GM18502 (cell line): ENCODE measurements at regions not wholly inside any gene's neighbourhood (a gene's known extent, or its start where the extent isn't known, plus 50 kb on each side); places are given as distances from the start of the nearest gene placed in this dataset.
A peak's percentile ranks its signal among the peaks of the same experiment; 100 is the strongest.
"Not testable (repeated sequence)": the region's sequence is repeated elsewhere in the genome, so short reads cannot be mapped to it uniquely, and the experiment has no call there.

Experiments
- ATAC-seq: cut with Tn5 transposase; IDR thresholded peaks from one replicate; pipeline ENCODE4 v1.9.1; 2021; ENCODE audit warnings: mild to moderate bottlenecking; ENCODE audit not compliant: unreplicated experiment, poor library complexity

DNA sequence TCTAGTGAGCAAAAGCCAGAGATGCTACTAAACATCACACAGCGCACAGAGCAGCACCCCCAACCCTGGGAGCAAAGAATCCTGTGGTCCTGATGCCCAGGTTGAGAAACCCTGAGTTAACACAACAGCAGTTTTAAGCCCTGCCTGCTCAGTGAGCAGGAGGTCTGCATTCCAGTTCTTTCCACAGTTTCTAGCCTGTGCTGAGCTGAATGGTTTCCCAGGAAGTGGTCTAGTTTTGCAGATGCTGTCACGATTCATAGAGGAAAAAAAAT, 171.1 kb upstream of the PROK2 start:
- ATAC-seq = no peak

DNA sequence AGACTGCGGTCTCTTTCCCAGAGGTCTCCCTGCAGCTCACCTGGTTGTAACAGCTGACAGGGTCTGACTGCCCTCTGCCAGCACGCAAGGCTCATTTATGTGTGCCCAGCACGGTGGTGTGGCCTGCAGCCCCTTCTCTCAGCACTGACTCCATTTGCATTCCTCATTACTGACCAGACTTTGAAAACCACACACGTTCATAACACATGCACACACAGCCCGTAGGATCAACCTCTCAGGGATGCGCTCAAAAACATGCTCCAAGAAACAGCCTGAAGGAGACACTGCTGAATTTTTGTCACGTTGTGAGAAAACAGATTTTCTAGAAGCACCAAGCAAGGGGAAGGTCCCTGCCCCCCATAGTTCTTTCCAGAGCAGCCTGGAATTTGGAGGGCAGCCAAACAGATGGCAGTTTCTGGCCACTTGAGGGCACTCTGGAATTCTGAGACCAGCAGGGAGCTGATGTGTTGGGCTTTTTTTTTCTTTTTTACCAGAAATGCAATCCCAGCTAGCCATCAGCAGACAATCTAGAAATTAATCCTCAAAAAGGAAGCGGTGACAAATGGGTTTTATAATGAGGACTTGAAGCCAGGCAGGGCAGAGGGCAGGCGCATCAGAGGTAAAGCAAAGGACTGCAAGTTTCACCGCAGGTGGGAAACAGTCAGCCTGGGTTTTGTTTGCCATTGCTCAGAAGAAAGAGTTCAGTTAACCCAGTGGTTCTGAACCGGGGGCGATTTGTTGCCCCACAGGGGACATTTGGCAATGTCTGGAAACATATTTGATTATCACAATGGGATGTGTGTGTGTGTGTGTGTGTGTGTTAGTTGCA, 170.5 kb upstream of the PROK2 start:
- ATAC-seq = no peak

DNA sequence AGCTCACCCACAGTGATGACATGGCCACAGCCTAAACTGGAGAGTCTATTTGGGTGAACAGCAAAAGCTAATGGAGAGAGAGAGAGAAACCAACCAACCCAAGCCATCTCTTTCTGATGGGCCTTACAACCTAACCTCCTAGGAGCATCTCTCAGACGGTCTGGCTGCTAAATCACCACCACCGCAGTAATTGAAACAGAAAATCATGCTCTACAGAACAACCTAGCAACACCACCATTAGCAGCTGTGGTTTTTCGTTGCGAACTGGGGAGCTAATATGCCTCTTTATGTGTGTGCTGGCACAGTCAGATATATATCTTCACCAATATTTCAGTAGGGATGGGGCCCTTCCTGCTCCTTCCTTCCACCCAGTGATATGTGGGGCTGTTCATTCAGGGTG, 166.9 kb upstream of the PROK2 start:
- ATAC-seq = no peak

DNA sequence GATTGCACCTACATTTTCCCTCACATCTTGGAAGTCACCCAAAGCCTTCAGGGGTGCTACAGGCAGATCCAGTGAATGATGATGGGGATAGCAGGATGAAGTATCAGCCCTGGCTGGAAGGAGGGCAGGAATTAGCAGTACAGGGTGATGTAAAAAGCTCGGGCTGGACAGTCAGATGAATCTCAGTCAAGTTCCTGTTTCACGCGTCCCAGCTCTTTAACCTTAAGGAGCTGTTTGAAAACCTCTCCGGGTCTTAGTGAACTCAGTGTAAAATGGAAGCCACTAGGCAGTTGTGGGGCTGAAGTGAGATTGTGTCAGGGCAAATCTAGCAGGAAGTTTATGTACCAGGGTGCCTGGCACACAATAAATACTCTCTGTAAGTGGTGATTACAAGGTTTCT, 166.4 kb upstream of the PROK2 start:
- no peak for ATAC-seq

DNA sequence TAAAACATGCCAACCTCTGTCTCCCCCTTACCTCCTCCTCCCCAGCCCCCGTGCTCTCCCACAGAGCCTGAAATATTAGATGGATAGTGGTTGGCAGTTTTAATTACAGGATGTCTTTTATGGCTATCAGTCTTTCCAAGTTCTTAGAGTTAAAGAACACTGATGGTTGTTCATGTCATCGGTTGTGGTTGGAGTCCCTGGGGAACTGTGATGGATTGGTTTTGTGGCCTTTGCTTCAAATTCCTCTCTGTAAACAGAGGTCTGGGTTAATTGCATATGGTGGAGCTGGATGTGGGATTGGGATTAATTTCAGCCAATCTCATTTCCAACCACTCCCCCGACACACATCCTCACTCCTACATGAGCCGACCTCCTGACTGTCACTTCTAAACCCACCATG, 164.5 kb upstream of the PROK2 start:
- no peak for ATAC-seq

DNA sequence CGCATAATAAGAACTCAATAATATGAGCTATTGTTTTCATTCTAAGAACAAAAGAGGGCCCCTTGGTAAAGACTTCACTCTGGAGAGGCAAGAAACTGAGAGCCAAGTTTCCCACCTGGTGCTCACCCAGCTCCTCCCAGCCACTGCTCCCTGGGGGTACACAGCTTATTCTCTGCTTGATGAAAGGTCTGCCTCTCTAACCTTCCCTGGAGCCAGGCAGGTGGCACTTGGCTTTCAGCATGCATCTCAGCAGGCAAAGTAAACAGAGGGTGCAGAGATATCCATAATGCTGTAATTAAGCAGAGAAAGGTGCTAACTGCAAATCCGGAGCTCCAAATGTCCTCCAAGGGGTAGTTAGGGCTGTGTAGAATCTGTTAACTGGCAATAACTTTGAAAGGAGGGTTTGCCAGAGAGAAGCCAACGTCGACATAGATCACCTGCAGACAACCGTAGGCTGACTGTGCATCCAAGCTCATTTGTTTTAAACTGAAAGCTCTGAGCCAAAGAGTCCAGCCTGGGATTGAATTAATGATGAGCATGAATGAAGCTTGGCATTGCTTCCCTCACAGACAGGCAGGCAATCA, 159.6 kb upstream of the PROK2 start:
- ATAC-seq = no peak

DNA sequence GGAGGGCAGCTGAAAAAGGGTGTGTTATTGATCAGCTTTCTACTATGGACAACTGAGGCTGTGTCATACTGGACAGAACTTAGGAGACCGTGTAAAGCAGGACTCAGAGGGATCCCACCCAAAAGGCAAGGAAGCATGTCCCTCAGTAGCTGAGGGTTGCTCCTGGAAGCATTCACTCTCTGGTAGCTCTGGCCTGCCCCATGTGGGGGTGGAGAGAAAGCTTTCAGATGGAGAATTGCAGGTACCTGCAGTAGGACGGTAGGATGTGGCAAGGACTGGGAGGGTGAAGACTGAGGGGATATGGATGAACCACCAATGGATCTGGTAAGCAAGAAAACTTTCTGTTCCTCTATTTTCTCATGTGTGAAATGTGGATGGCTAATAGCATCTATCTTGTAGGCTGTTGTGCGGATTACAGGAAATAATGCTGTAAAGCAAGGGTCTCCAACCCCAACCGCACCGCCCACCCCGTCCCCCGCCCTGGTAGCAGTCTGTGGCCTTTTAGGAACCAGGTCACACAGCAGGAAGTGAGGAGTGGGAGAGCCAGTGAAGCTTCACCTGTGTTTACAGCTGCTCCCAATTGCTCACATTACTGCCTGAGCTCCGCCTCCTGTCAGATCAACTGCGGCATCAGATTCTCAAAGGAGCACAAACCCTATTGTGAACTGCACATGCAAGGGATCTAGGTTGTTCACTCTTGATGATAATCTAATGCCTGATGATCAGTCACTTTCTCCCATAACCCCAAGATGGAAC, 157.7 kb upstream of the PROK2 start:
- no peak for ATAC-seq

DNA sequence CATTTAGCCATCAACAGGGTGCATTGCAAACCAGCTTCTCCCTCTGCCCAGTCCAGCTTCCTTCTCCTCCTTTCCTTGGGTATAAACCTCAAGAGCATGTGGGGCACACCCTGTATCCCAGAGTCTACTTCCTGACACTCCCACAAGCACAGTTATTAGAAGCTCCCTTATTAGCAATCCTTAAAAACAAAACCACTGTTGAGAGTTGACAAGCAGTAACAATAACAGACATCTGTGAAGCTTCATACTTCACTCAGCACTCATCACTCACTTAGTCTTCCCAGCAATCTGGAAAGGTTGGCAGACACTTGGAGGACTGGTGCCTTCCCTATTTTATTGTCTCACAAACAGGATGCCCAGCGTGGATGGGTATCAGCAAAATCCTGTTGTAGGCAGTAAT, 155.5 kb upstream of the PROK2 start:
- no peak for ATAC-seq

DNA sequence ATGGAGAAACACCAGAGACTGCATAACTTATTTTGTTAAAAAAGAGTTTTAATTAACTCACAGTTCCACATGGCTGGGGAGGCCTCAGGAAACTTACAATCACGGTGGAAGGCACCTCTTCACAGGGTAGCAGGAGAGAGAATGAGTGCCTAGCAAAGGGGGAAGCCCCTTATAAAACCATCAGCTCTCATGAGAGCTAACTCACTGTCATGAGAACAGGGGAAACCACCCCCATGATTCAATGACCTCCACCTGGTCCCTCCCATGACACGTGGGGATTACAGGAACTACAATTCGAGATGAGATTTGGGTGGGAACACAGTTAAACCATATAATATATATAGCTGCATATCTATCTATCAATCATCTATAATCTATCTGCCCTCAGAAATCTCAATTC, 153.1 kb upstream of the PROK2 start:
- ATAC-seq = not testable (repeated sequence)

DNA sequence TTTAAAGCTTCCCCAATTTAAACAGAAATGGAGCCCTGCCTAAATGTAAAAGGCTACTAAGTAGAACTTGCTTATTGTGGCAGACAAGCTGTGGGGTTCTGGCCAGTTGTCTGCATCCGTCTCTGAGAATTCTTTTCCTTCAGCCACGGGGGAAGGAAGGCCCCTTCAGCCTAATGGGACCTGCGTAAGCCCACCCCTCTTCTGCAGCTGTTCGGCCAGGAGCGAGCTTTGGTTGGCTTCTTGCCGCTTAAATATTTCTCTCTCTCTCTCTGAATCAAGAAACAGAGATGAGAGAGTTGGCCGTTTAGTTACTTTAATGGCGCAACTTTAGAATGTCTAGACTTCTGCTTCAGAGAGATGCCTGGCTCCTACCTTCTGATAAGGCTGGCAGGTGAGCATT, 151.7 kb upstream of the PROK2 start:
- ATAC-seq = no peak

DNA sequence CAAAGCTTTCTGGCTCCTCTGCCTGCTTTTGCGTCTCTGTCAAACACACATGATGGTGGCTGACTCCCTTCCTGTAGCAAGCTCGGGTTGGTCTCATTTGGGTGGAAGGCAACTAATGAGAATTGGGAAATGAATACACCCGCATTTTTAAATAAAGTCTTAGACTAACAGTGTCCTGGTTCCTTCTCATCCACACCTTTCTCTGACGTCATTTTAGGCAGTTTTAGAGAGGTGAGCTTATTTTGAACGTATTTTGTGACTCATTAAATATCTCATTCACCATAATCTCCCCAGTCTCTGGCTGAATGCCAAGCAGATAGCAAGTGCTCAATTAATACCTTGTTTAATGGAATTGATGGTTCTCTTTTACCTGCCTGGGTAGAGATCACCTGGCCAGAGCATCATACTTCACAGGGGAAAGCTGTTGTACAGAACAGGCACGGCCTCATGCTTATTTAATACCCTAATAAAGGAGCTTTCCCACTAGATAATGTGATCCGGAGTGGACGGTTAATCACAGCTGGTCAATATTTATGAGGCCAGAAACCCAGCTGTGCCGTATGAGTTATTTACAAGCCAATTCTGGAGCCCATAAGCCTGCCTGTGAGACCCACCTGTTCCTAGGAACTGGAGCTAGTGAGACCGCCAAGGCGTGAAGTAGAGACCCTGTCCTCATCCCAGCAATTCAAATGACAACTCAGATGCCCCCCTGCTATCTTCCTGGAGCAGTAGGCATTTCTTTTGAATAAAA, 149.7 kb upstream of the PROK2 start:
- ATAC-seq = no peak

DNA sequence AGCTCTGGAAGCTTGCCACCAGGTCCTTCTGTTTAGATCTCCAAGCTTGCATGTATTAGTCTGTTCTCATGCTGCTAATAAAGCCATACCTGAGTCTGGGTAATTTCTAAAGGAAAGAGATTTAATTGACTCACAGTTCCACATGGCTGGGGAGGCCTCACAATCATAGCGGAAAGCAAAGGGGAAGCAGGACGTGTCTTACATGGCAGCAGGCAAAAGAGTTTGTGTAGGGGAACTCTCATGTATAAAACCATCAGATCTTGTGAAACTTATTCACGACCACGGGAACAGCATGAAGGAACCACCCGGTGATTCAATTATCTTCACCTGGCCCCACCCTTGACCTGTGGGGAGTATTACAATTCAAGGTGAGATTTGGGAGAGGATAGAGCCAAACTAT, 147.0 kb upstream of the PROK2 start:
- ATAC-seq = no peak

DNA sequence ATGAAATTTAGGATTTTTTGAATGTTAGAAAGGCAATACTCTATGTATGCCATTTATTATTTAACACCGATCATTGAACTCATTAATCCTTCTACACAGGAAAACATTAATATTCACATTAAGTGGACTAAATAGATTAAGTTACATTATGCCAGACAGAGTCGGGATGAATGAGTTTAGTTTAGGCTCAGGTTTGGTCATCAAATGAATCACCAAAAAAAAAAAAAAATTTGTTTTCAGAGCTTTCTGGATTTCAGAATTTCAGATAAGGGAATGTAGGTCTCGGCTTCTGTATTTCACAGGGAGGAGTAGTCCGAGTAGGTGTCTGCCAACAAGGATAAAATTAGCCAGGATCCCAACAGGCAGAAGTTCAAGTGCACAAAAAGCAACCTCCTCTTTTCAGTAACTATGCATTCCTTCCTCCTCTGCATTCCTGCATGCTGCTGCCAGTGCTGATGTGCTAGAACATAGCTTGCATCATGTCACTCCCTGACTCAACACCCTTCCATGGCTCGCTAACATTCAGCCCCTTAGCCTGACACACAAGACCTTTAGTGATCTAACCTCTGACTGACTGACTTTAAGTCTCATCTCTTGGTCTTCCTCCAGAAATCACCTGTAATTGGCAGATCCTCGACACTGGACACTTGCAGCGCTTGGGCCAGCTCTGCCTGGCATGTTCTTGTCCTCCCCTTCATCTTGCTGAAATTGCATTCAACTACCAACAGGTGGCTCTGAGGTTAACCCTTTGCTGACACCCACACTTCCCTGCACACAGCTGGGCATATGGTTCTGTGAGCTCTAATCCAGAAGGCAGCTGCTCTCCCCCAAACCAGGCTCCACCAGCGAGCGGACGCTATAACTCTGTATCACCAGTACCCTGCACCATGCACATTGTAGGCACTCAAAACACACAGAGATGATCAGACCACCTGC, 145.4 kb upstream of the PROK2 start:
- ATAC-seq = peak; percentile 50

DNA sequence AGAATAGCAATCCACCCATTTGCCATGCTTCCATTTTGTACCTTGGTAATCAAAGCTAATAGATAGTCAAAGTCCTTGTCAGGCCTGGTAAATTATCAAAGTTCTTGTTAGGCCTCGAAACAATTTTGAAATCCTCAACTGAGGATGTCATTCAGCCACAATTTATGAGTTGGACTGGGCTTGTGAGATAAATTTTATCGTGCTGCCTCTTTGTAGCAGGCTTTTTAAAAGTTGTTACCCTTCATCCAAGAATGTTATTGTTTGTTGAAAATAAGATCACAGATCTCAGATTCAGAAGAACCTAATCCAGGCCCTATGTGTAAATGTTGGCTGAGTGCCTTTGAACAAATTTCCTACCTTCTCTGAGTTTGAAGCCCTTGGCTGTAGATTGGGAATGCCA, 143.3 kb upstream of the PROK2 start:
- no peak for ATAC-seq

DNA sequence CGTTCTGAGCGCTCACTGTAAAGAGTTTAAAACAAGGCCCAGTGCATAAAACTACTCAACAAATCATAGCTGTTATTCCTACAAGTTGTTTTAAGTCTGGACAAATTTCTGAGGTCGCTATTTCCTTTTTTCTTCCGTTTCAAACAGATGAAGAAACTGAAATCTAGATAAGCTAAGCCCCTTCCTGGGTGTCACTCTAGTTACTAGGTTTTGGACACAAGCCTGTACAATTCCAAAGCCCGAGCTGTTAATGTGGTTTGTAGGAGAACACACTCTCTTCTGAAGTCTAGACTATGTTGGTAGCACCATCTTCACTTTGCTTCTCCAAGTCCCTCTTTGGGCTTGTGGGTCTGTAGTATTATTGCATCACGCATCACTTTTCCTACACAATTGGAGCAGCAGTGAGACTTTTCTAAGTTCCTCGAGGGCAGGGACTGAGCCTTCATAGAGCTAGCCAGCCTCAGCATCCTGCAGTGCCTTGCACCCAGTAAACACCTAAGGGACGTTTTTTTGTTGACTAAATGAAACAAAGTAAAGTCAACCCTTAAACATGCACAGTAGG, 142.6 kb upstream of the PROK2 start:
- ATAC-seq = no peak

DNA sequence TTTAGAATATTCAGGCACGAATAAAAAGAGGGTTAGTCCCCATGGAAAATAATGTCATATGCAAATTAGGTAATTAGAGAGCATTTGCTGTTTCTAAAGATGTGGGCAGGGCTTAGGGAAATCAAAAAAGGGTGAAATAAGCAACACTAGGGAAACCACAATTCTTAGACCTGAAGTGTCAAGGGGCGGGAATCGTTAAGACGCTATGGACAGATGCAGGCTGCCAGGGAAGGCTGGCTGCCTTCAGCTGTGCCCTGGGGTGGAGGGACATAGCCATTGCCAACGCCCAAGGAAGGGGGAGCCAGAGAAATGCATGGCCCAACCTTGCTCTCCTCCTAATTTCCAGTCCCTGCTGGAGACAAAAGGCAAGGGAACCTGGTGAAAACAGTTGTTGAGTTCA, 141.7 kb upstream of the PROK2 start:
- peak; percentile 2 for ATAC-seq

DNA sequence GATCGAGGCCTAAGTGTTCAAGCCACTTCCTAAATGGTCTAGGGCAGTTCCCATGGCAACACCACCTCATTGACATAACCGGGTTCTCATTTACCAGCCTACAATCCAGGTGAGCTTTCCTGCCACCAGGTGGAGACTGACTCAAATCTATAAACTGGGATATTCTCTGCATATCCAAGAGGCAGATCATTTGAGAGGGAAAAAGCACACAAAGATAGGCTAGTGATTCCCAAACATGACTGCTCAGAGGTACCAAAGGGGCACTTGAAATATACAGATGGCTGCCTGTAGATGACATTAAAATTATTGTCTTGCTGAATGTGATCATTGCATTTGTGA, 141.3 kb upstream of the PROK2 start:
- peak; percentile 53 for ATAC-seq

DNA sequence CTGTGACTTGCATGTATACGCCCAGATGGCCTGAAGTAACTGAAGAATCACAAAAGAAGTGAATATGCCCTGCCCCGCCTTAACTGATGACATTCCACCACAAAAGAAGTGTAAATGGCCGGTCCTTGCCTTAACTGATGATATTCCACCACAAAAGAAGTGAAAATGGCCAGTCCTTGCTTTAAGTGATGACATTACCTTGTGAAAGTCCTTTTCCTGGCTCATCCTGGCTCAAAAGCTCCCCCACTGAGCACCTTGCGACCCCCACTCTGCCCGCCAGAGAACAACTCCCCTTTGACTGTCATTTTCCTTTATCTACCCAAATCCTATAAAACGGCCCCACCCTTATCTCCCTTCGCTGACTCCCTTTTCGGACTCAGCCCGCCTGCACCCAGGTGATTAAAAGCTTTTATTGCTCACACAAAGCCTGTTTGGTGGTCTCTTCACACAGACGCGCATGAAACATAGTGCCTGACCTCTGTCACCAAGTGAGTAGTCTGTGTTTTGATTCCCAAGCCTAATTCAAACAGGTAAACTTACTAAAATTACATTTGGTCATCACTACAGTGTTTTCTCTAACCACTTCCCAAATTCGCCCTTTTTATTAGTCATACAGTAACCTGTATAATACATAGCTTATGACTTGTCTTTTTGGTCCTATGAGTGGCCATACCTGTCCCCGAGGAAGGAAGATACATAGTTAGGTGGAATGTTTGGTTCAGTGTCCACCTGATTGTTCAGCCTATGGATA, 140.7 kb upstream of the PROK2 start:
- peak; percentile 68 for ATAC-seq

DNA sequence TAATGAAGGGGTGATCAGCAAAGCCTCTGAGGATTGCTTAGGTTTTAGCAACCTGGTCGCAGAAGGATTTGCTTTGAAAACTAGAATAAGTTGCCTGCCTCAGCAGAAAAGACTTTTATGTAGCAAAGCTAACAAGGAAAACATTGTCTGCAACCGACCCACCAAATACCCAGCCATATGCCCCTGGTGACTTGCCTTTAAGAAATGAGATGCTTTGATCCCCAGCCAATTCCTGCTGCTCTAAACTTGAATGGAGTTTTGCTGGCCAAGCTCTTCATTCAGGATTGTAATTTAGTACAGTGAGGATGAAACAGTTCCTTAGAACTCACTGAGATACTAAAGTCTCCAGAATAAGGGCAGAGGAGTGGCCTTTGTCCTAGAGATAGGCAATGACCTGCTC, 139.8 kb upstream of the PROK2 start:
- ATAC-seq = no peak
